ENCODE measurements at regions not wholly inside any gene's neighbourhood (a gene's known extent, or its start where the extent isn't known, plus 50 kb on each side); places are given as distances from the start of the nearest gene placed in this dataset.

DNA sequence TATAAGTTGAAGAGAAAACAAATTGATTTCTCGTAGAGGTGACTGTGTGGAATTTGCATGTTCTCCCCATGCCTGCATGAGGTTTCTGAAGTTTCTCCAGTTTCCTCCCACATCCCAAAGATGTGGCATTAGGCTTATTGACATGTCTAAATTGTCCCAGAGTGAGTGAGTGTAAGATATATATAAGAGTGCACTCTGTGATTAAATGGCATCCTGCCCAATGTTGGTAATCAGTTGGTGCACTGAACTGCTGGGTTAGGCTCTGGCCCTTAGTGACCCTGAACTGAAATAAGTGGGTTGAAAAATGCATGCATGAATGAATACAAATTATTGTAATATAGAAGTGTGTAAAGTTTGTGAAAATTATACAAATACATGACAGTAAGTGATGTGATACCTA, 1106.5 kb downstream of the TECRL start:
- DNase-seq (ENCODE audit: low read depth) = no peak
- no peak overlapping the region for H3K4me3 ChIP-seq (ENCODE audit: low read depth, low read length)
- TF ChIP-seq, protein P1, sequence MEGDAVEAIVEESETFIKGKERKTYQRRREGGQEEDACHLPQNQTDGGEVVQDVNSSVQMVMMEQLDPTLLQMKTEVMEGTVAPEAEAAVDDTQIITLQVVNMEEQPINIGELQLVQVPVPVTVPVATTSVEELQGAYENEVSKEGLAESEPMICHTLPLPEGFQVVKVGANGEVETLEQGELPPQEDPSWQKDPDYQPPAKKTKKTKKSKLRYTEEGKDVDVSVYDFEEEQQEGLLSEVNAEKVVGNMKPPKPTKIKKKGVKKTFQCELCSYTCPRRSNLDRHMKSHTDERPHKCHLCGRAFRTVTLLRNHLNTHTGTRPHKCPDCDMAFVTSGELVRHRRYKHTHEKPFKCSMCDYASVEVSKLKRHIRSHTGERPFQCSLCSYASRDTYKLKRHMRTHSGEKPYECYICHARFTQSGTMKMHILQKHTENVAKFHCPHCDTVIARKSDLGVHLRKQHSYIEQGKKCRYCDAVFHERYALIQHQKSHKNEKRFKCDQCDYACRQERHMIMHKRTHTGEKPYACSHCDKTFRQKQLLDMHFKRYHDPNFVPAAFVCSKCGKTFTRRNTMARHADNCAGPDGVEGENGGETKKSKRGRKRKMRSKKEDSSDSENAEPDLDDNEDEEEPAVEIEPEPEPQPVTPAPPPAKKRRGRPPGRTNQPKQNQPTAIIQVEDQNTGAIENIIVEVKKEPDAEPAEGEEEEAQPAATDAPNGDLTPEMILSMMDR (IDR thresholded peaks at IDR 0.05; ENCODE audit: insufficient read depth, low read depth, low read length, missing control alignments) = no peak

DNA sequence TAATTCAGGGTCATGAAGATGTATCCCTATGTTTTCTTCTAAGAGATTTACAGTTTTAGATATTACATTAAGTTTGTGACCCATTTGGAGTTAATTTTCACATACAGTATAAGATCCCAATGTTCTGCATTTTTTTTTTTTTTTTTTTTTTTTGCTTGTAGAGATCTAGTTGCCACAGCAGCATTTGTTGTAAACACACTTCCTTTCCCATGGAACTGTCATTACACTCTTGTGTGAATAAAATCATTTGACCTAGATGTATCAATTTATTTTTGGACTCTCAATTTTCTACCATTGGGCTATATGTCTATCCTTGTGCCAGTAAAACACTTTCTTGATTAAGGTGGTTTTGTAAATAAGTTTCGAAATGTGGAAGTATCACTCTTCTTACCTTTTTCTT, 1107.2 kb downstream of the TECRL start:
- TF ChIP-seq, protein P1 (IDR thresholded peaks at IDR 0.05; ENCODE audit: insufficient read depth, low read depth, low read length, missing control alignments) = no peak
- DNase-seq (ENCODE audit: low read depth) = no peak
- no peak overlapping the region for H3K4me3 ChIP-seq (ENCODE audit: low read depth, low read length)

DNA sequence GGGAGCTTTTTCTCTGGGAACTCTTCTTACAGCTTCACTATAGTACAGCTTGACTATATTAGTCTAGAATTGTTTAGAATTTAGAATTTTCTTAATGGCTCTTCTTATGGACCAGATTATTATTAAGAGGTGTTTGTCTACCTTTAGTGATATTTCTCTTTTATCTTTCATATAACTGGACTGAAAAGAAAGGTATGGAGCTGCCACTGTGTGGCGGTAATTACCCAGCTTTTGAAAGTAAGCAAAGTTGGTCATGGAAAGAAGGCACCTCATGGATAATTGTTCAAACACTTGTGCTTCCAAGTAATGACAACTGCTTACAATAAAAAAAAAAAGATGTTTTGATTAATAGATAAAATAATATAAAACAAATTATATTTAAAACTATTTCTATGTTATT, 1112.5 kb downstream of the TECRL start:
- no peak overlapping the region for H3K4me3 ChIP-seq (ENCODE audit: low read depth, low read length)
- no peak for DNase-seq (ENCODE audit: low read depth)
- TF ChIP-seq, protein P1 (IDR thresholded peaks at IDR 0.05; ENCODE audit: insufficient read depth, low read depth, low read length, missing control alignments) = no peak

DNA sequence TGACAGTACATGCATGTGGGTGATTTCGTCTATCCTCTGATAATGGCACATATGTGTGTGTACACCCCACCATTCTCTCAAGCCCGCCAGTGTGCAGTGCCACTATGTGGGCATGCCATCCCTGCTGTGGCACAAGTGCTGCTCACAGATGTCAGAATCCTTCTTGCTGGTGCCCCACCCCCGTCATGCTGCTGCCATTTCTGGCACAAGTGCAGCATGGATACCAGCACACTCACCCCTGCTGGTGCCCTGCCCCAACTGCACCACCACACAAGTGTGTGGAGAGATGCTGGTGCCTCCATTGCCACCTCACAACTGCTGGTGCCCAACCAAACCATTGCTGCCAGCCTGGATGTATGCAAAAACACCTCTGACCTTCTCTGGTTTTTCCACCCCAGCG, 1133.8 kb downstream of the TECRL start:
- TF ChIP-seq, protein P1 (IDR thresholded peaks at IDR 0.05; ENCODE audit: insufficient read depth, low read depth, low read length, missing control alignments) = no peak
- no peak overlapping the region for H3K4me3 ChIP-seq (ENCODE audit: low read depth, low read length)
- no peak for DNase-seq (ENCODE audit: low read depth)

DNA sequence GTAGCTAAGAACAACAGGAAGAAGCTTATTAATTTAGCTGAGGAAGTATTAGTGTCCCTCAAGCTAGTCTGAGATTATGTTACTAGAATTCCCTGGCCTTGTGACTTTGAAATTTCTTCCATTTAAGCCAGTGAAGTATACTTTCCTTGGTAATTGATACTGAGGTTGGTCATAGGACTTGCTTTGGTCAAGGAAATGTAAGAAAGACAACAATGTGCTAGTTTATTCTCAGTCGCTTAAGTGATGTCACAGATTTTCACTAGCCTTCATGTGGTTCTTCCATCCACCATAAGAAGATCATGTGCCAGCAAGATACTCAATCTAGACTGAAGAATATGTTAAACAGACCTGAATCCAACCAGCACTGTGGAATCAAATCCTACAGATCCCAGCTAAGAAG, 1140.1 kb downstream of the TECRL start:
- no peak for DNase-seq (ENCODE audit: low read depth)
- TF ChIP-seq, protein P1 (IDR thresholded peaks at IDR 0.05; ENCODE audit: insufficient read depth, low read depth, low read length, missing control alignments) = no peak
- H3K4me3 ChIP-seq (ENCODE audit: low read depth, low read length) = no peak overlapping the region

DNA sequence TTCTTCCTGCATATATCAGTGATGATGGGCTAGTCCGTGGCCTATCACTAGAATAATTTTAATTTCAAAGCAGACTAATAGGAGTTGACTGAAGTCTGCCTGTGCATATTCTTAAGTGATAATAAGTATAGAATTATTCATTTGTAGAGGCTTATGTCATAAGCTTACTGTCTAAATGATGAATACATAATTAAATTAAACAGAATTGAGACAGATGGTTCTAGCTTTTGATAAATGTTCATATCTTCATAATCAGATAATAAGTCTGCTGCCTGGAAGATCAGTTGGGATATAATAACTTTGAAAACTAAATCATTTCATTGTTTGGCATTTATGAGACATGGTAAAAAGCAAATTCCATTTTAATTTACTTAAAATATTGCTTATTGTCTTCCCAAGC, 1175.6 kb downstream of the TECRL start:
- TF ChIP-seq, protein P1 (IDR thresholded peaks at IDR 0.05; ENCODE audit: insufficient read depth, low read depth, low read length, missing control alignments) = no peak
- no peak overlapping the region for H3K4me3 ChIP-seq (ENCODE audit: low read depth, low read length)
- no peak for DNase-seq (ENCODE audit: low read depth)

DNA sequence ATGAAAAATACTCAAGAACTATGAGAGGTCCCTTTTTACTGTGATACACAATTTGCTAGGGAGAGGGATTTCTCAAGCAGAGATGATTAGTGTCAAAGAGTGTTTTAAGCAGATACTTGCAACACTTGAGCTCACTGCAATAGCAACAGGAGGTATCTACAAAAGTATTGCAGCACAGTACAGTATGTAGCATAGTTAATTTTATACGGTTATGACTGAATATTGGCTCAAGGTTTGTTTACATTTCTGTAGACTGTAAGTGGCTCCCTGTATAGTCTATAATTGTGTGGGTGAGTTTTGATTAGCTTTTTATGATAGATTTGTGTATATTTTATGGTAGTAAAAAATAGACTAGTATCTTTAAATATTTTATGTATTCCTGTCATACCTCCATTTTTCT, 1177.2 kb downstream of the TECRL start:
- TF ChIP-seq, protein P1 (IDR thresholded peaks at IDR 0.05; ENCODE audit: insufficient read depth, low read depth, low read length, missing control alignments) = no peak
- DNase-seq (ENCODE audit: low read depth) = no peak
- H3K4me3 ChIP-seq (ENCODE audit: low read depth, low read length) = no peak overlapping the region
